LoVo (cell line): ENCODE measurements at regions not wholly inside any gene's neighbourhood (a gene's known extent, or its start where the extent isn't known, plus 50 kb on each side); places are given as distances from the start of the nearest gene placed in this dataset.
"Not testable (repeated sequence)": the region's sequence is repeated elsewhere in the genome, so short reads cannot be mapped to it uniquely, and the experiment has no call there.

Experiments used
- DNase-seq: peaks from one replicate; pipeline ENCODE4 v3.0.0-alpha.2; 2016; ENCODE audit warnings: low spot score

- DNase-seq: no peak
Measured at GRCh38 chr1:239931341-239931740, 160.3 kb upstream of the FMN2 start.

- DNase-seq: no peak
Measured at GRCh38 chr1:239939602-239940001, 152.1 kb upstream of the FMN2 start.

- no peak for DNase-seq
Measured at GRCh38 chr1:239943761-239944160, 147.9 kb upstream of the FMN2 start.

- DNase-seq: no peak
Measured at GRCh38 chr1:239944666-239945065, 147.0 kb upstream of the FMN2 start.

- DNase-seq: no peak
Measured at GRCh38 chr1:239947801-239948200, 143.9 kb upstream of the FMN2 start.

GRCh38 chr1:239951511-239952140 is 140.1 kb upstream of the FMN2 start:
- DNase-seq: peak; percentile 71

- DNase-seq: no peak
Measured at GRCh38 chr1:239952348-239953308, 139.1 kb upstream of the FMN2 start.

- DNase-seq: no peak
Measured at GRCh38 chr1:239954836-239955235, 136.8 kb upstream of the FMN2 start.

- DNase-seq: no peak
Measured at GRCh38 chr1:239955431-239955830, 136.3 kb upstream of the FMN2 start.

GRCh38 chr1:239956263-239956662 is 135.4 kb upstream of the FMN2 start:
- no peak for DNase-seq

GRCh38 chr1:239958063-239958462 is 133.6 kb upstream of the FMN2 start:
- DNase-seq: no peak

GRCh38 chr1:239960366-239960765 is 131.3 kb upstream of the FMN2 start:
- DNase-seq: no peak

GRCh38 chr1:239963856-239964255 is 127.8 kb upstream of the FMN2 start:
- DNase-seq: no peak

- peak; percentile 54 for DNase-seq
Measured at GRCh38 chr1:239976130-239976968, 115.3 kb upstream of the FMN2 start.

GRCh38 chr1:239977416-239977815 is 114.3 kb upstream of the FMN2 start:
- no peak for DNase-seq

- no peak for DNase-seq
Measured at GRCh38 chr1:239979456-239979855, 112.2 kb upstream of the FMN2 start.

- DNase-seq: no peak
Measured at GRCh38 chr1:239982762-239983161, 108.9 kb upstream of the FMN2 start.

- no peak for DNase-seq
Measured at GRCh38 chr1:239985044-239985443, 106.6 kb upstream of the FMN2 start.

GRCh38 chr1:239987103-239987745 is 104.5 kb upstream of the FMN2 start:
- DNase-seq: peak; percentile 43

- no peak for DNase-seq
Measured at GRCh38 chr1:239989990-239990389, 101.7 kb upstream of the FMN2 start.

- not testable (repeated sequence) for DNase-seq
Measured at GRCh38 chr1:239992566-239992965, 99.1 kb upstream of the FMN2 start.

GRCh38 chr1:239993366-239993765 is 98.3 kb upstream of the FMN2 start:
- no peak for DNase-seq
